H1 (cell line): ENCODE measurements at regions not wholly inside any gene's neighbourhood (a gene's known extent, or its start where the extent isn't known, plus 50 kb on each side); places are given as distances from the start of the nearest gene placed in this dataset.

ENCODE experiments used
- CTCF ChIA-PET: fragments of 300-600 bp; sonication (Branson Sonifier 250); formaldehyde crosslinking; loops from one replicate; lab custom pipeline; 2021; ENCODE audit not compliant: partially characterized antibody; lab: Charles Lee
- POLR2A ChIA-PET: fragments of 300-600 bp; sonication (Branson Sonifier 250); formaldehyde crosslinking; loops from one replicate; lab custom pipeline; 2021; ENCODE audit warnings: inconsistent platforms; ENCODE audit not compliant: partially characterized antibody; lab: Charles Lee
- DNase-seq, 2 experiments: peaks; one replicate each; pipeline versions ENCODE4 v3.0.0 to v3.0.0-alpha.2; 2010 to 2022; ENCODE audit warnings: low spot score in 2 of 2, low read depth in 1 of 2, mixed read lengths in 1 of 2
- FAIRE-seq: peaks from 2 replicates; lab custom pipeline; 2011; peaks lifted over from hg19 to GRCh38; lab: Jason Lieb, UNC
- H2AFZ ChIP-seq: 2 replicates; pipeline ENCODE4 v1.8.1; 2012; ENCODE audit warnings: low read length, inconsistent platforms
- H2AK5ac ChIP-seq: 2 replicates; pipeline ENCODE4 v1.6.1; 2013; ENCODE audit warnings: low read depth, low read length
- H2BK120ac ChIP-seq: replicated peaks from 2 replicates; pipeline ENCODE3; 2013; ENCODE audit warnings: low read depth, low read length, inconsistent platforms
- H2BK12ac ChIP-seq: 2 replicates; pipeline ENCODE4 v1.6.1; 2013; ENCODE audit warnings: low read depth, low read length
- H2BK15ac ChIP-seq: 2 replicates; pipeline ENCODE4 v1.6.1; 2013; ENCODE audit warnings: low read length
- H2BK20ac ChIP-seq: 2 replicates; pipeline ENCODE4 v1.6.1; 2013; ENCODE audit warnings: low read length
- H2BK5ac ChIP-seq: 2 replicates; pipeline ENCODE4 v1.6.1; 2013; ENCODE audit warnings: low read depth, low read length
- H3K14ac ChIP-seq: 2 replicates; pipeline ENCODE4 v1.6.1; 2013; ENCODE audit warnings: inconsistent platforms; ENCODE audit not compliant: insufficient read length
- H3K18ac ChIP-seq: 2 replicates; pipeline ENCODE4 v1.6.1; 2013; ENCODE audit warnings: low read length; ENCODE audit errors: extremely low read depth
- H3K23ac ChIP-seq: 2 replicates; pipeline ENCODE4 v1.6.1; 2013; ENCODE audit warnings: inconsistent platforms; ENCODE audit not compliant: insufficient read length
- H3K23me2 ChIP-seq: 2 replicates; pipeline ENCODE4 v1.6.1; 2013; ENCODE audit warnings: low read depth, low read length
- H3K27ac ChIP-seq: 2 replicates; pipeline ENCODE4 v1.6.1; 2011; ENCODE audit warnings: low read depth, low read length, inconsistent platforms
- H3K27me3 ChIP-seq, 4 experiments: replicated peaks in 1 of 4; 1 replicate in 1 of 4; 2 replicates in 3 of 4; pipeline versions ENCODE4 v1.6.1 to v1.8.1; 2011 to 2013; ENCODE audit warnings: low read length in 3 of 4, mild to moderate bottlenecking in 3 of 4, inconsistent platforms in 2 of 4, mixed read lengths in 2 of 4, moderate library complexity in 1 of 4; ENCODE audit not compliant: control insufficient read depth in 3 of 4, insufficient read depth in 3 of 4; ENCODE audit errors: extremely low read depth in 1 of 4
- H3K36me3 ChIP-seq, 4 experiments: 2 replicates each; pipeline versions ENCODE4 v1.6.1 to v1.8.1; 2011 to 2013; ENCODE audit warnings: mild to moderate bottlenecking in 4 of 4, low read length in 3 of 4, moderate library complexity in 2 of 4, control low read depth in 1 of 4, inconsistent platforms in 1 of 4; ENCODE audit not compliant: insufficient read depth in 4 of 4, control insufficient read depth in 2 of 4
- H3K4ac ChIP-seq: replicated peaks from 2 replicates; pipeline ENCODE3; 2013; ENCODE audit warnings: low read length, low read depth, mixed read lengths, inconsistent platforms; ENCODE audit not compliant: insufficient read length
- H3K4me1 ChIP-seq, 4 experiments: replicated peaks in 1 of 4; 1 replicate in 1 of 4; 2 replicates in 3 of 4; pipeline versions ENCODE4 v1.6.1 to v1.8.1; 2011 to 2013; ENCODE audit warnings: low read length in 3 of 4, inconsistent platforms in 2 of 4, mixed read lengths in 1 of 4; ENCODE audit not compliant: insufficient read depth in 4 of 4, control insufficient read depth in 3 of 4
- H3K4me2 ChIP-seq, 2 experiments: 2 replicates each; pipeline versions ENCODE4 v1.6.1 to v1.8.1; 2011 to 2013; ENCODE audit warnings: low read depth in 2 of 2, low read length in 2 of 2, control low read depth in 1 of 2, inconsistent platforms in 1 of 2, mild to moderate bottlenecking in 1 of 2; ENCODE audit not compliant: insufficient read depth in 1 of 2
- H3K4me3 ChIP-seq, 4 experiments: fragments of 200-600, 300-600 bp in 1 of 4; sonication (generic), shearing (Covaris generic), sonication (Bioruptor Twin) in 1 of 4; 2 replicates each; pipeline versions ENCODE4 v1.5.1 to v1.8.1; 2011 to 2016; ENCODE audit warnings: low read length in 4 of 4, low read depth in 3 of 4, control low read depth in 2 of 4, inconsistent platforms in 2 of 4, mild to moderate bottlenecking in 2 of 4, mixed read lengths in 1 of 4, moderate library complexity in 1 of 4; ENCODE audit not compliant: insufficient read depth in 2 of 4; ENCODE audit errors: extremely low read depth in 1 of 4
- H3K56ac ChIP-seq: replicated peaks from 2 replicates; pipeline ENCODE3; 2013; ENCODE audit warnings: low read depth, mild to moderate bottlenecking, mixed read lengths, low read length, inconsistent platforms; ENCODE audit not compliant: insufficient read length
- H3K79me1 ChIP-seq: 2 replicates; pipeline ENCODE4 v1.6.1; 2013; ENCODE audit warnings: low read depth, low read length, control low read depth
- H3K79me2 ChIP-seq, 2 experiments: 2 replicates each; pipeline versions ENCODE4 v1.6.1 to v1.8.1; 2012 to 2013; ENCODE audit warnings: low read length in 2 of 2, mild to moderate bottlenecking in 2 of 2, inconsistent platforms in 1 of 2; ENCODE audit not compliant: insufficient read depth in 2 of 2, control insufficient read depth in 1 of 2
- H3K9ac ChIP-seq, 4 experiments: replicated peaks in 1 of 4; 1 replicate in 1 of 4; 2 replicates in 3 of 4; pipeline versions ENCODE4 v1.6.1 to v1.8.1; 2011 to 2013; ENCODE audit warnings: low read depth in 3 of 4, low read length in 3 of 4, control low read depth in 2 of 4, mild to moderate bottlenecking in 2 of 4, moderate library complexity in 2 of 4, inconsistent platforms in 1 of 4; ENCODE audit errors: extremely low read depth in 1 of 4
- H3K9me3 ChIP-seq, 2 experiments: 2 replicates each; pipeline versions ENCODE4 v1.6.1 to v1.8.1; 2012 to 2013; ENCODE audit warnings: mild to moderate bottlenecking in 2 of 2, moderate library complexity in 2 of 2, control low read depth in 1 of 2, inconsistent platforms in 1 of 2, low read depth in 1 of 2, low read length in 1 of 2, mixed read lengths in 1 of 2; ENCODE audit not compliant: insufficient read depth in 2 of 2
- H4K20me1 ChIP-seq, 2 experiments: replicated peaks in 1 of 2; 2 replicates each; pipeline versions ENCODE3 to v1.8.1; 2011 to 2013; ENCODE audit warnings: inconsistent platforms in 2 of 2, low read length in 2 of 2, mild to moderate bottlenecking in 1 of 2; ENCODE audit not compliant: insufficient read depth in 2 of 2, control insufficient read depth in 1 of 2
- H4K5ac ChIP-seq: 2 replicates; pipeline ENCODE4 v1.6.1; 2013; ENCODE audit warnings: low read length, low read depth, mixed read lengths, inconsistent platforms; ENCODE audit not compliant: insufficient read length
- H4K8ac ChIP-seq: 2 replicates; pipeline ENCODE4 v1.8.0; 2013; ENCODE audit warnings: mild to moderate bottlenecking, moderate library complexity, low read length, inconsistent platforms; ENCODE audit not compliant: insufficient read depth; ENCODE audit errors: extremely low read depth
- H4K91ac ChIP-seq: replicated peaks from 2 replicates; pipeline ENCODE3; 2013; ENCODE audit warnings: low read length, mixed read lengths, inconsistent platforms; ENCODE audit not compliant: insufficient read length
- ASH2L ChIP-seq: fragments of 200-600, 300-600 bp; sonication (generic); IDR thresholded peaks from one replicate; pipeline ENCODE4 v1.7.1; 2017; ENCODE audit warnings: low read length
- CEBPB ChIP-seq: IDR thresholded peaks from 2 replicates; pipeline ENCODE4 v1.6.1; 2012; ENCODE audit warnings: low read depth, low read length
- CREB1 ChIP-seq: IDR thresholded peaks from 2 replicates; pipeline ENCODE4 v1.6.1; 2012; ENCODE audit warnings: inconsistent platforms
- GABPA ChIP-seq: IDR thresholded peaks from 2 replicates; pipeline ENCODE4 v1.6.1; 2011; ENCODE audit warnings: mild to moderate bottlenecking, low read length, moderate library complexity, borderline replicate concordance; ENCODE audit not compliant: insufficient read depth
- PHF8 ChIP-seq: fragments of 200-600 bp; sonication (generic); conservative IDR thresholded peaks from 2 replicates; pipeline ENCODE4 v1.7.1; 2012; ENCODE audit warnings: low read depth, mild to moderate bottlenecking, inconsistent platforms, low read length, moderate library complexity
- POLR2AphosphoS5 ChIP-seq: IDR thresholded peaks from 2 replicates; pipeline ENCODE4 v1.6.1; 2011; ENCODE audit warnings: low read depth, low read length
- WGBS, 2 experiments: shearing (Covaris generic) in 1 of 2; methylation state at CpG; one replicate each; pipeline versions ENCODE4 v1.1.6 to v1.1.7; 2013 to 2015; ENCODE audit warnings: low lambda C conversion rate in 2 of 2, mixed read lengths in 2 of 2, inconsistent platforms in 1 of 2, low coverage in 1 of 2, missing lambda C conversion rate in 1 of 2; ENCODE audit not compliant: insufficient replicate concordance in 2 of 2, insufficient coverage in 1 of 2, insufficient read length in 1 of 2; ENCODE audit errors: extremely low coverage in 1 of 2, missing lambda C conversion rate in 1 of 2; 5-methylcytosine and 5-hydroxymethylcytosine counted together
- TF ChIP-seq, protein P1 (sequence below), 3 experiments: IDR thresholded peaks; 1 replicate in 2 of 3; 2 replicates in 1 of 3; pipeline versions ENCODE4 v1.5.1 to v1.6.1; 2011; ENCODE audit warnings: low read length in 3 of 3, mild to moderate bottlenecking in 3 of 3, inconsistent platforms in 2 of 3, low read depth in 1 of 3, moderate library complexity in 1 of 3; ENCODE audit not compliant: insufficient read depth in 1 of 3; ENCODE audit errors: control extremely low read depth in 1 of 3
- TF ChIP-seq, protein P2 (sequence below): IDR thresholded peaks from 2 replicates; pipeline ENCODE4 v1.6.1; 2012; ENCODE audit warnings: low read length, inconsistent platforms

DNA sequence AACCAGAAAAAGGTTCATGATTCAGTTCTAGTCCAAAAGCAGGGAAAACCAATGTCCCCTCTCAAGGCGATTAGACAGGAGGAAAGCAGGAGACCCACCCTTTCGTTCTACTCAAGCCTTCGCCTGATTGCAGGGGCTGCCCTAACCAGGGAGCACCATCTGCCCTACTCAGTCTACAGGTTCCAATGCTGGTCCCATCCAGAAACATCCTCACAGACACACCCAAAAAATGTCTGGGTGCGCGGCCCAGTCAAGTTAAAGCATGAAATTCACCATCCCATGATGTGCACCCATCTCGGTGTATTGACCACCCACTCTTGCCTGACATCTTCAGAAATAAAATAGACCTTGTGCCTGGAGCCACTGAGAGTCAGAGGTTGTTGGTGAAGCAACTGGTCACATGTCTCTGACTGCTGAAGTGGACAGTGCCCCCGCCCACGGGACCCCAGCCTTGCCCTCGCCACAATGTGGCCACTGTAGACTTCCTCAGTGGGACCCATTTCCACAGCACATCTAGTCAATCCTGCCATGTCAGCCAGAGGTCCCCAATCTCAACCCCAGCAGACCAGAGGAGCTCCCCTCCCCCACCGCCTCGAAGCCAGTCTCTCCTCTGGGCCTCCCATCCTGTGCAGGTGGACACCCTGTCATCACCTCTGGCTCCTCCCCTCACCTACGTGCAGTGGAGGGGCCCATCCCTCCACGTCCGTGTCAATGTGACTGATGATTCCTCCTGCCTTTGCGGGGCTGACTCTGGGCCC, 116.3 kb upstream of the PPP2R2D start:
- Histone ChIP-seq H3K56ac (no peak overlapping the region), H3K79me2 (no peaks in the 10 kb centered on the region), H3K4me3 (no peak overlapping the region), H3K23me2 (no peaks in the 10 kb centered on the region), H3K27ac (no peak overlapping the region), H3K4ac (no peak overlapping the region), H2AFZ (no peak overlapping the region), H3K4me2 (no peak overlapping the region), H3K9ac (no peak overlapping the region), H4K91ac (no peak overlapping the region), H3K27me3 (no peaks in the 10 kb centered on the region), H4K8ac (no peak overlapping the region), H4K5ac (no peak overlapping the region), H2BK12ac (no peak overlapping the region), H2BK120ac (no peak overlapping the region), H3K79me1 (no peaks in the 10 kb centered on the region), H3K9me3 (peaks cover 1 to 3% of the 10 kb centered on the region in 2 experiments; a peak in 1 of 4 replicates), H3K23ac (no peak overlapping the region), H2BK20ac (no peak overlapping the region), H3K36me3 (no peaks in the 10 kb centered on the region), H3K18ac (no peak overlapping the region), H2BK15ac (no peak overlapping the region), H3K14ac (no peak overlapping the region), H4K20me1 (no peaks in the 10 kb centered on the region), H2BK5ac (no peak overlapping the region), H3K4me1 (peaks cover 0 to 7% (median 3%) of the 10 kb centered on the region in 4 experiments; a peak in 4 of 7 replicates), H2AK5ac (no peak overlapping the region)
- ChIA-PET CTCF (interaction anchor here (0.9 to 3.7 kb wide), 4 partner anchors 9 to 329 kb away, joined by 3 to 29 read pairs (median 3); no protein-coding TSS in a partner anchor), POLR2A (no interaction called here)
- DNase-seq (no peak), FAIRE-seq (no peak)
- 92% methylated on average over 15 of the region's 15 CpGs; no CpG with 5 or more reads in 1 of the 2 experiments for WGBS, 2 experiments
- no peak for TF ChIP-seq ASH2L
- no peak for TF ChIP-seq CEBPB
- TF ChIP-seq, protein P1, sequence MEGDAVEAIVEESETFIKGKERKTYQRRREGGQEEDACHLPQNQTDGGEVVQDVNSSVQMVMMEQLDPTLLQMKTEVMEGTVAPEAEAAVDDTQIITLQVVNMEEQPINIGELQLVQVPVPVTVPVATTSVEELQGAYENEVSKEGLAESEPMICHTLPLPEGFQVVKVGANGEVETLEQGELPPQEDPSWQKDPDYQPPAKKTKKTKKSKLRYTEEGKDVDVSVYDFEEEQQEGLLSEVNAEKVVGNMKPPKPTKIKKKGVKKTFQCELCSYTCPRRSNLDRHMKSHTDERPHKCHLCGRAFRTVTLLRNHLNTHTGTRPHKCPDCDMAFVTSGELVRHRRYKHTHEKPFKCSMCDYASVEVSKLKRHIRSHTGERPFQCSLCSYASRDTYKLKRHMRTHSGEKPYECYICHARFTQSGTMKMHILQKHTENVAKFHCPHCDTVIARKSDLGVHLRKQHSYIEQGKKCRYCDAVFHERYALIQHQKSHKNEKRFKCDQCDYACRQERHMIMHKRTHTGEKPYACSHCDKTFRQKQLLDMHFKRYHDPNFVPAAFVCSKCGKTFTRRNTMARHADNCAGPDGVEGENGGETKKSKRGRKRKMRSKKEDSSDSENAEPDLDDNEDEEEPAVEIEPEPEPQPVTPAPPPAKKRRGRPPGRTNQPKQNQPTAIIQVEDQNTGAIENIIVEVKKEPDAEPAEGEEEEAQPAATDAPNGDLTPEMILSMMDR (IDR thresholded peaks at IDR 0.05; ENCODE audit: control extremely low read depth in 1 of 3, insufficient read depth in 1 of 3, low read depth in 1 of 3, low read length in 3 of 3), result no peak
- TF ChIP-seq, protein P2, sequence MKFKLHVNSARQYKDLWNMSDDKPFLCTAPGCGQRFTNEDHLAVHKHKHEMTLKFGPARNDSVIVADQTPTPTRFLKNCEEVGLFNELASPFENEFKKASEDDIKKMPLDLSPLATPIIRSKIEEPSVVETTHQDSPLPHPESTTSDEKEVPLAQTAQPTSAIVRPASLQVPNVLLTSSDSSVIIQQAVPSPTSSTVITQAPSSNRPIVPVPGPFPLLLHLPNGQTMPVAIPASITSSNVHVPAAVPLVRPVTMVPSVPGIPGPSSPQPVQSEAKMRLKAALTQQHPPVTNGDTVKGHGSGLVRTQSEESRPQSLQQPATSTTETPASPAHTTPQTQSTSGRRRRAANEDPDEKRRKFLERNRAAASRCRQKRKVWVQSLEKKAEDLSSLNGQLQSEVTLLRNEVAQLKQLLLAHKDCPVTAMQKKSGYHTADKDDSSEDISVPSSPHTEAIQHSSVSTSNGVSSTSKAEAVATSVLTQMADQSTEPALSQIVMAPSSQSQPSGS, result no peak
- no peak for TF ChIP-seq PHF8
- TF ChIP-seq CREB1, result no peak
- TF ChIP-seq GABPA, result no peak
- no peak for TF ChIP-seq POLR2AphosphoS5
